Loucy (cell line): ENCODE measurements at regions not wholly inside any gene's neighbourhood (a gene's known extent, or its start where the extent isn't known, plus 50 kb on each side); places are given as distances from the start of the nearest gene placed in this dataset.
"Not testable (repeated sequence)": the region's sequence is repeated elsewhere in the genome, so short reads cannot be mapped to it uniquely, and the experiment has no call there.

Experiments
- CTCF ChIP-seq: fragments of 200-600 bp; sonication (generic); conservative IDR thresholded peaks from 2 replicates; pipeline ENCODE4 v1.5.1; 2014; ENCODE audit warnings: mild to moderate bottlenecking, antibody characterized with exemption, low read length
- EZH2phosphoT487 ChIP-seq: fragments of 200-600 bp; IDR thresholded peaks from 2 replicates; pipeline ENCODE4 v1.6.1; 2018; ENCODE audit warnings: antibody characterized with exemption, mild to moderate bottlenecking, moderate library complexity, borderline replicate concordance

DNA sequence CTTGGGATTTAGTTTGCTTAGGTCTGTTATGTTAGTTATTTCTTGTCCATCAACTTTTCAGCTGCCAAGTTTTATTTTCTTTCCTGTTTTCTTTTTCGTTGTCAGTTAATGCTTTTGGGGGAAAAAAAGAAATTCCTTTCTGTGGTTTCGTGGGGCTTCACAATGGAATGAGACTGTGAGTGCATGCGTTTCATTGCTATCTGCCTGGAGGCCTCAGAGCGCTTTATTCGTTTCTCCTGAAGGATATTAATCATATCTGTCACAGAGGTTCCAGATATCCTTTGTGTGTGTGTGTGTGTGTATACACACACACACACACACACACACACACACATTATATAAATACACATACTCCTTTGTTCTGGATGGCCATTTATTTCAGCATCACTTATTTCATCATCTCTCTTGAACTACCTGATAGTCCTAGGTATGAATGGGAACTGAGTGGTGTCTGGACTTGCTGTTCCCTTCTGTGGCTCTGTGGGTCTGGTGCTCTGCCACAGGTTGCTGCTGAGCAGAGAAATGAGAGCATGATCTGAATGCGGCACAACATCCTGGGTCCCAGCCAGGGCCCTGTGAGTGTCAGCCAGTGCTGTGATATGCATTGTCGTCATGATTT is 66.9 kb upstream of the ADORA2B start:
- TF ChIP-seq CTCF, EZH2phosphoT487: not testable (repeated sequence)
